DLD1 (cell line): ENCODE measurements at regions not wholly inside any gene's neighbourhood (a gene's known extent, or its start where the extent isn't known, plus 50 kb on each side); places are given as distances from the start of the nearest gene placed in this dataset.
"Not testable (repeated sequence)": the region's sequence is repeated elsewhere in the genome, so short reads cannot be mapped to it uniquely, and the experiment has no call there.

Experiments
- in situ Hi-C: cut with HindIII; loops from 2 replicates; pipeline ENCODE4 v1.10.0; 2017; ENCODE audit warnings: low sequenced_read_pairs

DNA sequence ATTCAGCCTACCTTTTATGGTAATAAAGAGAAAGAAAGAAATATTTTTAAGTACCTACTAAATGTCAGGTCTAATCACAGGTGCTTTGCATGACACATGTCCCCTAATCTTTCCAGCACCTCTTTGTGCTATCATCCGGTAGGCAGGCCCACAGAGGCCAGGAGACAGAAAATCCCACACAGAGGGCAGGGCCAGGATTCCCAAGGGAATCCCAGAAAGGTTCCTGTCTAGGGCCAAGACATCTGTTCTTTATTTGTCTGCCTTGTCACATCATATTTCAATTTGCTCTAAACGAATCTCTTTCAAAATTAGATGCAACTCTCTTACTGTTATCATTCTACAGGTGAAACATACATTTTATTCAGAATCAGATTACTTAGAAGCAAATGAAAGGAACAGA is 676.1 kb upstream of the GYPC start:
- in situ Hi-C loops = no loop called here

DNA sequence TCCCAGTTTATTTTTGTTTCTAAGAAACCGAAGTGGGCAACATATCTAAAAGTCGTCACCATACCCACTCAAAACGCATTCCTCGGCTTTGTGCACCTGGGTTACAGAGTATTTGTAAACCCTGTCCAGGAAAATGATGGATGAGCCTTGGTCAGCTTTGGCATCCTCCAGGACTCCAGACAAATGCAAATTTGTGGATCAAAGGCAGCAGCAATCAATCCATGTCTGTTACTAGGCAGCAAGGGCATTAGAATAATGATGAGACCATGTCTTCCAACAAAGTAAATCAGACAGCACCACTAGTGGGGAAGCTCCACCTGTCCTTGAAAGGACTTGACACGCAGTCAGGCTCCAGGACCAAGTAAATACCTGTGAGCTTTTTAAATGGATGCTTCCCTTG is 672.6 kb upstream of the GYPC start:
- in situ Hi-C loops = no loop called here

DNA sequence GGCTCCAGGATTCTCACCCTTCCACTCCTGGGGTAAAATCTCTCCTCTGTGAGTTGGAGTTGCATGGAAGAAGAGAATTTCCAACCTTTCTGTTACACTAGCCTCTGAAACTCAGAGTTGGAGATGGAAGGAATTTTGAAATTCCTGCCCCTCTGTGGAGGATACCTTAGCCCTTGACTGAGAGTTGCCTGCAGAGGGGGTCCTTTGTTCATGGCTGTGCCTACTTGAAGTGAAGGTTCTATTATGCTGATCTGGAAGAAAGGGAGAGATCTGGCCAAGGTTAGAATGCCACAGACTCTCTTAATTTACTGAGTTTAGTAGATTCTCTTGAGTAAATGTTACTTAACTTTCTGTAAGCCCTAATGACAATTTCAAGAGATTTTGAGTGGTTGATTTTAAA is 626.6 kb upstream of the GYPC start:
- in situ Hi-C loops = no loop called here

DNA sequence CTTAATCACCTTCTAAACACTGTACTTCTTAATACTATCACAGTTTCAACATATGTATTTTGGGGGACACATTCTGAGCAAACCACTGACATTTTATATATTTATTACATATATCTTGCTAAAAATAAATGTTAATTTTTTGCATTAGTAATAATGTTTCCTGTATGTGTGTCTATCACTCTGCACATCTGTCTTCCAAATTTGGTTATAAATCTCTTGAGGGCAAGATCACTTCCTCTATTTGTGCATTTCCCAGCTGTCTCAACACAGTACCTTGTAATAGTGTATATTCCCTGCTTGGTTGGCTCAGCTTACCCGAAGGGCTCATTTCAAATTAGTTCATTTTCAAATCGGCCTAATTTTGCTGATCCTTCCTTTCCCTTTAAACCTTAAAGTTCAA is 617.1 kb upstream of the GYPC start:
- in situ Hi-C loops = no loop called here

DNA sequence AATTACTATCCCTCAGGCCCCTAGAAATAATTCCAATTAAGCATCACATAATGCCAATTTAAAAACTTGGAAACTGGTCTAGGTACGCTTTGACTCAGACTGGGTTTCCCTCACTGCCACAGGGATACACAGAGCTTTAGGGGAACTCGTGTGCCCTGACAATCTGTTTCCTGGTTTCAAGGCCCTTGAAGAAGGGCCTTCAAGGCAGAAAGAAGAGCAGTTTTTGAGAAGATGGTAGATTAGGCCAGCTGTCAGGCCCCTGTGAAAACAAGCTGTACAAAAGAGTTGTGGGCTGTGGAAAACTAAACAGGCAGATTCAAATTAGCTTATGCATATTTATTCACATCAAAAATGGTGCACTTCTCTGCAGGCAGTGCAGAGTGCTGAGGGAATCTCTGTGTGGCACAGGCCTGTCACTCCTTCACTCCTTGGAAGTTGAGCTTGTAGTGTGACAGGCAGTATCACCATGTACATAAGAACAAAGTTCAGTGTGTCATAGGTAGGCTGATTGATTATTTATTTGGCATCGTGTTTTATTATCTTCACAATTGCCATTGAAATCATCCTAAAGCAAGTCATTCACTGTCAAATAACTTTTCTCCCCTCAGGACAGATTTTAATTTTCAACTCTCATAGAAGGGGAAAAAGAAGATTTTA is 614.4 kb upstream of the GYPC start:
- in situ Hi-C loops = no loop called here

DNA sequence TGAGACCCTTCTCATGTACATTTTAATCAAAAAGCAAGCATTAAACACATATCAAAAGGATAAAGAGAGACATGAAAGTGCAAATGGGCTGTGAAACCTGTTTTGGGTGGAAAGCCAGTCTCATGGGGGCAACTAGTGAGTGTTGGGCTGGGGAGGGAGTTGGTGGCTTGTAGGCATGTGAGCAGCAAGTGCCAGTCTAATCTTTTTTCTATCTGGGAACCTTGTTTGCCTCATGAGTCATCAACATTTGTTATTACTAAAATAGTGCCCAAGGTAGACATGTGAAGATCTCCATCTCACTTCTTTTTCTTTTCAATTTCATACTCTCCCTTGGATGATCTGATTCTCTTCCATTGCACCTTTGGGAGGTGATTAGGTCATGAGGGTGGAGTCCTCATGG is 613.9 kb upstream of the GYPC start:
- in situ Hi-C loops = no loop called here

DNA sequence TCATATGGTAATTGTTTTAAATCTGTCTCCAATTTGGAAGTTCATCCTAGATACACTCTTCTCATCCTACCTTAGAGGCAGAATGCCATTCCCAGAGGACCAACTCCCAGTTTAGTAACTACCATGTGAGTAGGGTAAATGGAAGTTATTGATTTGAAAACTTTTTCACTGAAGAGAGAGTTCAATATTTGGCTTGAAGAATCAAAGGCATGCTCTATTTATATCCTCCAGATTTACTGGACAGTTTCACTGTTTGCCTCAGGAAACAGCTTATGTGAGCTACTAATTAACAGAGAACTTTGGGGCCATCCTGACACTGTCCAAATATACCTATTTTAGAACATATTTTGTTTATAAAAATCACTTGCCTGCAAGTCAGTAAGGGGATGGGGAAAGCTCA is 607.2 kb upstream of the GYPC start:
- in situ Hi-C loops = no loop called here

DNA sequence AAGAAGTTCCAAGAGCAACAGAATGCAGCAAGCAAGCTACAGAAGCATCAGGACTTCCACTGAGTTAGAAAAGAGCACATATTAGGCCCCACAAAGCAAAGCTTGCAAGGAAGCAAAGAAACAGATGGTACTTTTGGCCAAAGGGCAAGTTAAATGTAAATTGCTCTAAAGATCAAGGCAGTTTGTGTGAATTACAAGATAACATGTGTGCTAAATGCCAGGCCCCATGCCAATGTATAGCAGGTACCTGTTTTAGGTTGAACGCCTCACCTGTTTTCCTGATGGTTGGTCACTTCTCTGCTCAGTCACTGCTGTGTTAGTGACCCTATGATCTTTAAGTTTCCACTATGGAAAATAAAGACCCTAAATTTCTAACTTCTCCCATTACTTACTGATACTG is 606.5 kb upstream of the GYPC start:
- in situ Hi-C loops = no loop called here

DNA sequence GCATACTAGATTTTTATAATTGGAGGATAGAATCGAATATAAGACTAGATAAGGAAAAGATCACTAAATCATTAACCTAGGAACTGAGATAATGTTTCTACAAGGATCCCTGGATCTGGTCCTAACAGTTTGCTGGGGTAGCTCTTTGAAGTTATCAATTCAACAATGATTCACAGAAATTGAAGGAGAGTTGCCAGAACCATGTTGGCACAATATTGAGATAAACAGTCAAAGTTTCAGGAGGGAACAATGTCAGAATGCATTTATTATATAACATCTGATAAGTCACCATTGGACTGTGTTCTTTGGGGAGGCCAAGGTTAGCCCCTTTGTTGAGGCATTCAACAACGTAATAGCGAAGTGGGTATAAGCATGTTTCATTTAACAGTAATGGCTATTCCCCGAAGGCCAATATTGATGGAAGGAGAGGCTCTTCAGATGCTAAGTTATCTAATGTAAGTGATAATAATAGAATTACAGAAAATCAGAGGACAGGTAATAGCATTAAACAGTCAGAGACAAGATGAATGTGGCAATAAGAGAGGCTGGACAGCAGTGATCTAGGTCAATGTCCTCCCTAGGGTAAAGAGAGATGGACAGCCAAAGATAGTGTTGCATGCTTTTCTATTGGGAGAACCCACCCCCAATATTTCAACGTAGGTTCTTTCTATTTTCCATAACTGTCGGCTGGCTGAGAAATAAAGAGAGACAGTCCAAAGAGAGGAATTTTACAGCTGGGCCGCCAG is 604.8 kb upstream of the GYPC start:
- in situ Hi-C loops = no loop called here

DNA sequence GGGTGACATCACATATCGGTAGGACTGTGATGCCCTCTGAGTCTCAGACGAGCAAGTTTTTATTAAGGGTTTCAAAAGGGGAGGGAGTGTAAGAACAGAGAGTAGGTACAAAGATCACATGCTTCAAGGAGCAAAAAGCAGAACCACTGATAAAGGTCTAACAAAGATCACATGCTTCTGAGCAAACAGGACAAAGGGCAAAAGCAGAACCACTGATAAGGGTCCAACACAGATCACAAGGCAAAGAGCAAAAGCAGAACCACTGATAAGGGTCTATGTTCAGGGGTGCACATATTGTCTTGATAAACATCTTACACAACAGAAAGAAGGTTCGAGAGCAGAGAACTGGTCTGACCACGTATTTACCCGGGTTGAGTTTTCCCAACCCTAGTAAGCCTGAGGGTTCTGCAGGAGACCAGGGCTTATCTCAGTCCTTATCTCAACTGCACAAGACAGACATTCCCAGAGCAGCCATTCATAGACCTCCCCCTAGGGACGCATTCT is 604.2 kb upstream of the GYPC start:
- in situ Hi-C loops = not testable (repeated sequence)

DNA sequence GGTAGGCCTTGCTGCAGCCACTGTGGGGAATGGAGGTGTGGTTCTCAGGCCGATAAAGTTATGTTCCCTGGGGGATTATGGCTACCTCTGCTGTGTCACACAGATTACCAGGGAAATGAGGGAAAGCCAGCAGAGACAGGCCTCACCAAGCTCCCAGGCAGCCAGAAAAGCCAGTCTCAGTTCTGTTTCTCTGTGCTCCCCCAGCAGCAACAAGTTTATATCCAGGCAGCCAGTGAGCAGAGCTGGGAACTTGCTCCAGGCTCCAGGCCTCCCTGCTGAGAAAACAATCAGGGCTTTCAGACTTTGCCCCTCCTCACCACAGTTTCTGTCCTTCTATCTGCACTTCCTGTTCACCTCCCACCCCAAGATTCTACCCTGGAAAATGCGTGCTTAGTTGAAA is 596.6 kb upstream of the GYPC start:
- in situ Hi-C loops = no loop called here

DNA sequence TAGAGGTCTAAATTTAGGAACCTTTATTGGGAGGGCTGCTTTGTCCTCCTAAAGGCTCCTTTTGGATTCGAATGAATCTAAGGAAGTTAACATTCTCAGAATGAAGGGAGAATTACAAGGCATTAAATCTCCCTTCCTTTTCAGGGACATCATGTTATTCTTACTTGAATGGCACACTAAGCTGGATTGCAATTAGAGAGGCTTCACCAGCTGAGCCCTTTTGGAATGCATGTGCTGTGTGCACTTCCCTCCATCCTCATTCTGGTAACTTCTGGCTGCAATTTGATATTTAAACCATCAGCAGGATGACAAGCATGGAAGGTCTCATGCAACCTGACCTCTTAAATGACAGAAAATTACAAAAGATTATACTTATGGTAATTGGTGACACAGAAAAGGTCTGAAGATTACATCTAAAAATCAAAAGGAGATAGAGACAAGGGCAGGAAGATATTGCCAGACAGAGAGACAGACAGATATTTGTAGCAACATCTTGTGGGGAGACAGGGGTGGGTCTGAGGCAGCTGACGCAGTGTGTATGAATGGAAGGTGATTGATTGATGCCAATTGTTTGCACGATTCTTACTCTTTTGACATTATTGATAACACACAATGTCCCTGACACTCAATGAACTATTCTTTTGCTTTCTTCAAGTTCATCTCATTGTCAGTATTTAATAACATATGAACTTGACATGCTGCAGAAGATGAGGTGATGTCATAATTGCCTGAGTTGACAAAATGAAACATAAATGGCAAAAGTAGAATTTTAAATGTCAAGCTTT is 570.8 kb upstream of the GYPC start:
- in situ Hi-C loops = no loop called here

DNA sequence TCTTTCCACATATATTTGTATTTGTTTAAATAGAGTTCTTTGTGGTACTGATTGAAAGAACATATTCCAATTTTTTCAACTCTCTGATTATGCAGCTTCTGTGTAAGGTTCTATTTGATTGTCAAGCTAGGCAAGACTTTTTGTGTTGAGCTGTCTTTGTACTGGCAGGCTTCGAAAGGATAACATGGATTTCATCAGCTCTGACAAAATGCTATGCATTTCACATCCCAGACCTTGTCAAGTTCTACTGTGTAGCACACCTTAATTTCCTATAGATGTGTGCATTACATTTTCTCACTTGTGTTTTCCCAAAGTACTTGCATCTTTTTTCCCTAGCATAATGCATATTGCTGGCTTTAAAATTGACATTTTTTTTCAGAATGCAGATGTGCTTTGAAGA is 555.0 kb upstream of the GYPC start:
- in situ Hi-C loops = no loop called here

DNA sequence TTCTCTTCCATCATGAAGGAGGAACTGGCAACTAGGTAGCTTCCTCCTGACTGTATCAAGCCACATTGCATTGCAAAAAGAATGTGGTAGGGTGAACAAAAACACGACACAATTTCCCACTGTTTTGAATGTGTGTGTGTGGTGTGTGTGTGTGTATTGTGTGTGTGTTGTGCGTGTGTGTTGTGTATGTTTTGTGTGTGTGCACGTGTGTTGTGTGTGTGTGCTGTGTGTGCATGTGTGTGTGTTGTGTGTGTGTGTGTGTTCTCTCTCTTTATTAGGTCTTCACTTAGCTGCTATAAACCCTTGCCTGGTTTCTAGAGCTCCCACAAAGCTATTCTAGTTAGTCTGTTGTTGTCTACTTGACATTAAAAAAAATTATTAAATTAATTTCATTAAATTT is 550.0 kb upstream of the GYPC start:
- in situ Hi-C loops = no loop called here

DNA sequence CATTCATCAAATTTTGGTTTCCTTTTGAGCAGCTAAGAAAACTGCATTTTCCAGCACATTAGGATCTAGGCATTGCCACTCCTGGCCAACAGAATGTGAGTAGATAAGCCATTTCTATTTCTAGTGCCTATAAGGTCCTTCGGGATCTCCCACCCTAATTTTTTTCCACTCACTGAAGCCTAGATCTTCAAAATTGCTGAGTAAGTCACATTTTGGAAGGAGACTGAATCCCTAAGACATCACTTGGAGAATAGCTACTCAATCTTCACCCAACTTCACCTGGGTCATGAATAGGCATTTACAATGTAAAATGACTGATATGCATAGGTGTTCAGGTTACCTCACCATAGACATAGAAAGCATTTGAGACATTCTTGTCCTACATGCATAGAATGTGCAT is 548.1 kb upstream of the GYPC start:
- in situ Hi-C loops = no loop called here

DNA sequence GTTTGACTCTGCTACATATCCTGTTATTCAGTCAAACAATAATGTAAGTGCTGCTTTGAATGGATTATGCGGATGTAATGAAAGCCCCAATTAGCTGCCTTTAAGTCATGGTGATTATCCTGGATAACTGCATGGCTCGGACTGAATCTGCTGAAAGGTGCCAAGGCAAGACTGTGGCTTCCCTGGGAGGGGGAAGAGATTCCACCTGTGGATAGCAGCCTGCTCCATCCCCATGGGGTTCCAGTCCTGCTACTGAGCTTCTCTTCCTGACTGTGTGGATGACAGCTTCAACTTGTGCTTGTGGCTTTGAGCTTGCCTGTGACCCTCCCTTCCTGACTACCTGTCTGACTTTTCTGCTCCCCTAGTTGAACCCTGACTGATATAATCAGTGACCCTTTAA is 540.0 kb upstream of the GYPC start:
- in situ Hi-C loops = no loop called here

DNA sequence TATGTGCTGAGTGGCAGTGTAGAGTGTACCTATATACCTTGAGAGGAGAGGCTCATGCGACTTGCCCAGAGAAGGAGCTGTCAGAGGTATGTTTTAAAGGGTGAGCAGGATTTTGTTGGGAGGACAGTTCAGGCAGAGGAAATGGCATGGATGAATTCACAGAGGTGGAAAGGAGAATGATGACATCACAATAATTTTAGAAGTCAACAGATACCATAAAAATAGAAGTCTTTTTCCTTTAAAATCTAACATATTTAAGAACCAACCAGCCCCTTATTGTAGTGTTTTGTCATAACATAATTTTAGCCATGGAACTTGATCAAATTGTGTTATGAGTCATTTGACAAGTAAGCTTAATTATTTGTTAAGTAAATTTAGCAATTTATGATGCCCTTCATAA is 538.1 kb upstream of the GYPC start:
- in situ Hi-C loops = no loop called here

DNA sequence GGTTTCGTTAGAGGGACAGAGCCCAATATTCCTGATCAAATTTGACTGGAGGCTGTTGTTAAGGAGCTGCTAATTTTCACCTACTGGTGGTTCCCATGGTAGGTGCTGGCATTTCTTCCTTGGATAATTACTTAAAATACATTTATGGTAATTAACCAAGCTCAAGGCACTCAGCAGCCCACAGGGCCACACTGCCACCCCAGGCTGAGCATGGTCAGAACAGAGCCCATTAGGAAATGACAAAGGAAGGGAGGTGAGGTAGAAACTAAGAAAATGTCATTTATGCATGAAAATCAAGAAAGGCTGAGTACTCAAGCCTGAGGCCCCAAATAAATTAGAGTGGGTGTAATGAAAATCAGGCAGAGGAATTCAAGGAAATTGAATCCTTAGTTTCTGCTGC is 510.2 kb upstream of the GYPC start:
- in situ Hi-C loops = no loop called here

DNA sequence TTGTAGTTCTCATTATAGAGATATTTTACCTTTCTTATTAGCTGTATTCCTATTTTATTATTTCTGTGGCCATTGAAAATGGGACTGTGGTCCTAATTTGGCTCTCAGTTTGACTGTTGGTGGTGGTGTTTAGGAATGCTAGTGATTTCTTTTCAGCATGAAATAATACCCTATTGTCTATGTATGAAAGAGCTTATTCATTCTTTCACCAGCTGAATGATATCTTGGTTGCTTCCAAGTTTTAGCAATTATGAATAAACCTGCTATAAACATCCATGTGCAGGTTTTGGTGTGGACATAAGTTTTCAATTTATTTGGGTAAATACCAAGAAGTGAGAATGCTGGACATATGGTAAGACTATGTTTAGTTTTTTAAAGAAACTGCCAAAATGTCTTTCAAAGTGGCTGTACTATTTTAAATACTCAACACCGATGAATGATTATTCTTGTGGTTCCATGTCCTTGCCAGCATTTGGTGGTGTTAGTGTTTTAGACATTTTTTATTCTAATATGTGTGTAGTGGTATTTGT is 501.6 kb upstream of the GYPC start:
- in situ Hi-C loops = no loop called here

DNA sequence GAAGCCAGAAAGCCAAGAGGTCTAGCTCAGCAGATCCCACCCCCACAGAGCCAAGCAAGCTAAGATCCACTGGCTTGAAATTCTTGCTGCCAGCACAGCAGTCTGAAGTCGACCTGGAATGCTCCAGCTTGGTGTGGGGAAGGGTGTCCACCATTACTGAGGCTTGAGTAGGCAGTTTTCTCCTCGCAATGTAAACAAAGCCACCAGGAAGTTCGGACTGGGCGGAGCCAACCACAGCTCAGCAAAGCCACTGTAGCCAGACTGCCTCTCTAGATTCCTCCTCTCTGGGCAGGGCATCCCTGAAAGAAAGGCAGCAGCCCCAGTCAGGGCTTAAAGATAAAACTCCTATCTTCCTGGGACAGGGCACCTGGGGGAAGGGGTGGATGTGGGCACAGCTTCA is 495.0 kb upstream of the GYPC start:
- in situ Hi-C loops = not testable (repeated sequence)

DNA sequence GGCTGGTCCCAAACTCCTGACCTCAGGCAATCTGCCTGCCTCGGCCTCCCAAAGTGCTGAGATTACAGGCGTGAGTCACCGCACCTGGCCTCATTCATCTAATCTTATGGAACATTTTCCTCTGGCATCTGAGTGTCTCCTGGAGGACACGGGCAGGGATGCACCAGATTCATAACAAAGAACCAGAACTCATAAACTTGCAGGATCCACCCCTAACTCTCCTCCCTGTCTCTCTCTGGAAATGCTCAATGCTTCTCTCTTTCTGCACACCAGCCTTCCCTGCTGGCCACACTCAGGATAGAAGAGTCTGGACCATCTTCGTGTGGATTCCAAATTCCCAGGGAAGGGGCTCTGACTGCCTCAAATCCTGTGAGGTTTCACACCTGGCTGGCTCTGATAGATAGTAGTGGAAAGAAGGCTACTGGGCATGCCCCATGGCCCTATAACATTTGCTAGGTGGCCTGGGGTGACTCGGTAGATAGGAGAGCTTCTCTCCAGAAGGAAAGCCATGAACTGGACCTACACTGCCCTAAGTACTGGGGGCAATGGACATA is 483.2 kb upstream of the GYPC start:
- in situ Hi-C loops = no loop called here
